ENCODE measurements at regions not wholly inside any gene's neighbourhood (a gene's known extent, or its start where the extent isn't known, plus 50 kb on each side); places are given as distances from the start of the nearest gene placed in this dataset.
A peak's percentile ranks its signal among the peaks of the same experiment; 100 is the strongest.
"Not testable (repeated sequence)": the region's sequence is repeated elsewhere in the genome, so short reads cannot be mapped to it uniquely, and the experiment has no call there.

- TF ChIP-seq POLR2A (IDR thresholded peaks at IDR 0.05; ENCODE audit: low read length): no peak
- no peak for TF ChIP-seq GATA1 (IDR thresholded peaks at IDR 0.05; ENCODE audit: low read depth, low read length)
- DNase-seq: no peak
Observed at GRCh38 chr11:104704146-104704830, 194.0 kb downstream of the CASP12 start.

GRCh38 chr11:104700609-104701008 lies 197.7 kb downstream of the CASP12 start:
- no peak for DNase-seq
- TF ChIP-seq POLR2A (IDR thresholded peaks at IDR 0.05; ENCODE audit: low read length): no peak
- no peak for TF ChIP-seq GATA1 (IDR thresholded peaks at IDR 0.05; ENCODE audit: low read depth, low read length)

- no peak for DNase-seq
- TF ChIP-seq POLR2A (IDR thresholded peaks at IDR 0.05; ENCODE audit: low read length): no peak
Observed at GRCh38 chr11:104699981-104700380, 198.3 kb downstream of the CASP12 start.

GRCh38 chr11:104695065-104695463 lies 203.2 kb downstream of the CASP12 start:
- DNase-seq: no peak
- TF ChIP-seq GATA1 (IDR thresholded peaks at IDR 0.05; ENCODE audit: low read depth, low read length) (no peak), POLR2A (IDR thresholded peaks at IDR 0.05; ENCODE audit: low read length) (no peak)

DNA sequence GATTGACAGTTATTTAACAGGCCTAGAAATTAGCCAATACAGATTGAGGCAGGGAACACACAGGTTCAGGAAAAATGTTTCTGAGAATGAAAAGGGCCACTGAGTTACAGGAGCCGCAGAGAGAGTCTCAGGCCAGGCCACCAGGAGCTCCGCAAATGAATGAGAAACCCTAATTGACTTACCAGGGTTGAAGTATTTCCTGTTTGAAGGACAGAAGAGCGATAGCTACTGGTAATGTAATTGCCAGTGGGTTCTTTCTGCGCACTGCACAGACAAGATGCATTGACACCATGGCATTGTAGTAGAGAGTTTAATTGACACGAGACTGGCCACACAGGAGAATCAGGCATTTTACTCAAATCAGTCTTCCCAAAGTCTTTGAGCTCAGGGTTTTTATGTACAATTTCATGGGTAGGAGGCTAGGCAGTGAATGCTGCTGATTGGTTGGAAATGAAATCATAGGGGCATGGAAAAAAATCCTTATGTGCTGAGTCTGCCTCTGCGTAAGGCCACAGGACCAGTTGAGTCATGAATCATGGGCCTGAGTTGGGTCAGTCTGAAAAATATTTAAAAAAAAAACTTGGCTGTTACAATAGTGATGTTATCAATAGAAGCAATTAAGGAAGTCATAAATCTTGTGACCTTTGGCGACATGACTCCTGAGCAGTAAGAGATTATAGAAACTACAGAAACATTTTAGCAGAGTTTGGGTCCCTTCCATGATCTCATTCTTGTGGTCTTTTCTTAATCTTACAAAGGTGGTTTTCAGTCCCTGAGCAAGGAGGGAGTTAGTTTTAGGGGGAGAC lies 203.8 kb downstream of the CASP12 start:
- no peak for TF ChIP-seq POLR2A (IDR thresholded peaks at IDR 0.05; ENCODE audit: low read length)
- TF ChIP-seq GATA1 (IDR thresholded peaks at IDR 0.05; ENCODE audit: low read depth, low read length): no peak
- DNase-seq: peak in 1 of 2 experiments; percentile 1

GRCh38 chr11:104692751-104693150 lies 205.5 kb downstream of the CASP12 start:
- TF ChIP-seq GATA1 (IDR thresholded peaks at IDR 0.05; ENCODE audit: low read depth, low read length): no peak
- no peak for TF ChIP-seq POLR2A (IDR thresholded peaks at IDR 0.05; ENCODE audit: low read length)
- DNase-seq: no peak

DNA sequence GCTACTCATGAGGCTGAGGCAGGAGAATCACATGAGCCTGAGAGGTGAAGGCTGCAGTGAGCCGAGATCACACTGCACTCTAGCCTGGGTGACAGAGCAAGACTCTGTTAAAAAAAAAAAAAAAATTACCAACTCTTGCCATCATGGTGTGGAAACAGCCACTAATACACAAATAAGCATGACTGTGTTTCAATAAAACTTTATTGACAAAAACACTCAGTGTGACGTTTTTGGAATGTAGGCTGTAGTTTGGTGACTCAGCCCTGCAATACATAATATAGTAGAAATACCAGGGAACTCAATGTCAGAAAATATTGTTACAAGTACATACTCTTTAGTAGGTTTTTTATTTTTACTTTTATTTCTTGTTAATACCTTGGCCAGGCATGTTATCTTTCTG lies 207.1 kb downstream of the CASP12 start:
- no peak for DNase-seq
- no peak for TF ChIP-seq GATA1 (IDR thresholded peaks at IDR 0.05; ENCODE audit: low read depth, low read length)
- TF ChIP-seq POLR2A (IDR thresholded peaks at IDR 0.05; ENCODE audit: low read length): no peak

GRCh38 chr11:104690241-104690640 lies 208.0 kb downstream of the CASP12 start:
- DNase-seq: no peak
- TF ChIP-seq POLR2A (IDR thresholded peaks at IDR 0.05; ENCODE audit: low read length): no peak
- TF ChIP-seq GATA1 (IDR thresholded peaks at IDR 0.05; ENCODE audit: low read depth, low read length): no peak

DNA sequence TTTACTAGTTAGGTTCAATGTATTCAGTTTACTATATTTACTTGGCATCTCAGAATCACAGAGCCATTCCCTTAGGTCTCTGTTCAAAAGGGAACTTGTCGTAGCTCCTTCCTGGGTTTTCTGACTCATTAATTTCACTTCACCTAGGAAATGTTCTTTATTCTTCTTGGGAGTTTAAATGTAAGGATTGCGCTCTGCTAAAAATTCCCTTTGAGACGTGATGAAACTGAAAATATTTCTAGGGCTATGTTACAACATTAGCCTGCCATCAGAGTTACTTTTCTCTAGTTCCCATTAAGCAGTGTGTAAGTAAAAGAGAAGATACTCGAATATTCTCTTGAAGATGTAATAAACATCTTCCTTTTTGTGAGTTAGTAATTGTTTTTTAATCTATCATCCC lies 209.5 kb downstream of the CASP12 start:
- TF ChIP-seq POLR2A (IDR thresholded peaks at IDR 0.05; ENCODE audit: low read length): no peak
- no peak for TF ChIP-seq GATA1 (IDR thresholded peaks at IDR 0.05; ENCODE audit: low read depth, low read length)
- DNase-seq: no peak

DNA sequence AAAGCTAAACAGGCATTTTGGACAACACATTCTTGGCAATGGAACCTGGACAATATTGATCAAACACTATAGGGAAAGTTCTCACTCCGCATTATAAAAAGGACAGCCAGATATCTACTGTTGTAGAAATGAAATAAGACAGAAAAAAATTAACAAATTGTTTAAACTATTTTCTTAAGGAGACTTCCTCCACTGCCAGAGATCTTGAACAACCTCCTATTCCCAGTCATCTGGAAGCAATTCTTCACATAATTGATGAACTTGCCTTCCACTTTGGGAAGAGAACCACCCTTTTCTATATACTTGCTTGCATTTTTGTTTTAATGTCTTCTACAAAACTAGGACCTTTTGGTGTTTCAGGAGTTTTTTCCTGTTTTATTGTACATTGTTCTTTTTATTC lies 216.1 kb downstream of the CASP12 start:
- no peak for TF ChIP-seq POLR2A (IDR thresholded peaks at IDR 0.05; ENCODE audit: low read length)
- no peak for TF ChIP-seq GATA1 (IDR thresholded peaks at IDR 0.05; ENCODE audit: low read depth, low read length)
- no peak for DNase-seq

DNA sequence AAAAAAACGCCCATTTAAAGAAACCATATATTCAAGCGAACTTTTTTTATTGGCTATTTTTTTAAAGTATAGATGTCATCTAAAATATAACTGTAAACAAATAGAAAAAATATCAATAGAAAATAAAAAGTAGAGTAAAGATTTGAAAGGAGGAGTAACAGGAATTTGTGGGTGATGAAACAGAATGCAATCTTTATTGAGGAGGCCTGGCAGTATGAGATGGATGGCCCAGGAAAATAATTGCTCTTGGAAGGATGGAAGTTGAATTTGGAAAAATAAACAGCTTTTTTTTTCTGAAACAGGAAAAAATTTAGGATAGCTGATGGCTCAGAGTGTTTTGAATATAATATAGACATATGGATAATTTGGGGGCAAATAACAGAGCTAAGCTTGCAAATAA lies 219.0 kb downstream of the CASP12 start:
- no peak for TF ChIP-seq GATA1 (IDR thresholded peaks at IDR 0.05; ENCODE audit: low read depth, low read length)
- TF ChIP-seq POLR2A (IDR thresholded peaks at IDR 0.05; ENCODE audit: low read length): no peak
- DNase-seq: peak in 1 of 2 experiments; percentile 4

DNA sequence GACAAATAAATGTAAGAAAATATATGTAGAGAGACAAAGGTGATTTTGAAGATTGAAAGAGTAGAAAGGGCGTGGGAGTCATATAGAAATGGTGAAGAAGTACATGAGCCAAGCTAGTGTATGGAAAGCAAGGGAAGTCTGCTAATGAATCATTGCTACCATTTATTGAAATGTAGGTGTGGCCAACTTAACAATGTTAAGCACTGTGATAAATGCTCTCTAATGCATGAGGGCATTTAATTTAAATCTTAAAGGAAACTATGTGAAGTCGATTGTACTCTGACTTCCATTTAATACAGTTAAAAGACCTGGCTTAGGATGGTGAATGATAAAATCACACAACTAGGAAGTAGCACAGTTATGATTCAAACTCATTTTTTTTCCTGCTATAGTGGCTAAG lies 219.9 kb downstream of the CASP12 start:
- DNase-seq: no peak
- TF ChIP-seq POLR2A (IDR thresholded peaks at IDR 0.05; ENCODE audit: low read length) (no peak), GATA1 (IDR thresholded peaks at IDR 0.05; ENCODE audit: low read depth, low read length) (no peak)

GRCh38 chr11:104677069-104677468 lies 221.2 kb downstream of the CASP12 start:
- DNase-seq: not testable (repeated sequence)

GRCh38 chr11:104672897-104673296 lies 225.4 kb downstream of the CASP12 start:
- TF ChIP-seq GATA1 (IDR thresholded peaks at IDR 0.05; ENCODE audit: low read depth, low read length) (no peak), POLR2A (IDR thresholded peaks at IDR 0.05; ENCODE audit: low read length) (no peak)
- DNase-seq: no peak
